ENCODE measurements at regions not wholly inside any gene's neighbourhood (a gene's known extent, or its start where the extent isn't known, plus 50 kb on each side); places are given as distances from the start of the nearest gene placed in this dataset.

GRCh38 chr2:119083416-119083815 lies 75.1 kb downstream of the C1QL2 start:
- TF ChIP-seq EZH2 (IDR thresholded peaks at IDR 0.05; ENCODE audit: insufficient read depth, poor library complexity, severe bottlenecking) (no peak), EZH2phosphoT487 (IDR thresholded peaks at IDR 0.05; ENCODE audit: insufficient read depth, low read depth) (no peak)

Data from GM23248 (cell line).